Suprapubic skin (tissue), 4 donors: ENCODE measurements at regions not wholly inside any gene's neighbourhood (a gene's known extent, or its start where the extent isn't known, plus 50 kb on each side); places are given as distances from the start of the nearest gene placed in this dataset.

Source experiments
- EP300 ChIP-seq: sonication (generic); formaldehyde crosslinking; IDR thresholded peaks from one replicate; pipeline ENCODE4 v1.6.1; 2017; ENCODE audit warnings: antibody characterized with exemption
- POLR2A ChIP-seq, 2 donors: fragments of 450-650 bp; IDR thresholded peaks; one replicate each; pipeline ENCODE4 v1.6.1; 2017; ENCODE audit warnings: antibody characterized with exemption in 2 of 2, mild to moderate bottlenecking in 2 of 2, moderate library complexity in 2 of 2
- POLR2AphosphoS5 ChIP-seq, 3 donors: sonication (generic); formaldehyde crosslinking; IDR thresholded peaks; one replicate each; pipeline ENCODE4 v1.6.1; 2017; ENCODE audit warnings: antibody characterized with exemption in 3 of 3
- TF ChIP-seq, protein P1 (sequence below), 2 donors: fragments of 200-600 bp in 1 of 2; fragments of 450-650 bp in 1 of 2; sonication (generic) in 1 of 2; IDR thresholded peaks; one replicate each; pipeline ENCODE4 v1.5.1; 2016 to 2019; ENCODE audit warnings: antibody characterized with exemption in 2 of 2, mild to moderate bottlenecking in 1 of 2, moderate library complexity in 1 of 2

DNA sequence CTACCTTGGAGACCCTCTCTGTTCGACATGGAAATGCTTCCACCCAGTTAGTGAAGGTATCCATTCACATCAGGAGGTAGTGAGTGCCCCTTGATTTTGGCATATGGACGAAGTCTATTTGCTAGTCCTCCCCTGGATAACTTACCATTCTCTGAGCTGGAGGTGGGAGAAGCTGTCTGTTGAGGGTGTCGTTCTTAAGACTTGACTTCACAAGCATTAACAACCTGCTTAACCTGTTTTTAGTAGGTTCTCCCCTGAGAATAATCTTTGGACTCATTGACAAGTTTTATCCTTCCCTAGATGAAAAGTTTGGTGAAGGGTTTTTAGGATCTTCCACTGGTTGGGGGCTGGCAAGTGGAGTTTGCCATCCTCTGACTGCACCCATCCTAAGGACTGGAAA, 1053.8 kb upstream of the CNTN5 start:
- TF ChIP-seq POLR2A (IDR thresholded peaks at IDR 0.05), result no peak
- TF ChIP-seq, protein P1, sequence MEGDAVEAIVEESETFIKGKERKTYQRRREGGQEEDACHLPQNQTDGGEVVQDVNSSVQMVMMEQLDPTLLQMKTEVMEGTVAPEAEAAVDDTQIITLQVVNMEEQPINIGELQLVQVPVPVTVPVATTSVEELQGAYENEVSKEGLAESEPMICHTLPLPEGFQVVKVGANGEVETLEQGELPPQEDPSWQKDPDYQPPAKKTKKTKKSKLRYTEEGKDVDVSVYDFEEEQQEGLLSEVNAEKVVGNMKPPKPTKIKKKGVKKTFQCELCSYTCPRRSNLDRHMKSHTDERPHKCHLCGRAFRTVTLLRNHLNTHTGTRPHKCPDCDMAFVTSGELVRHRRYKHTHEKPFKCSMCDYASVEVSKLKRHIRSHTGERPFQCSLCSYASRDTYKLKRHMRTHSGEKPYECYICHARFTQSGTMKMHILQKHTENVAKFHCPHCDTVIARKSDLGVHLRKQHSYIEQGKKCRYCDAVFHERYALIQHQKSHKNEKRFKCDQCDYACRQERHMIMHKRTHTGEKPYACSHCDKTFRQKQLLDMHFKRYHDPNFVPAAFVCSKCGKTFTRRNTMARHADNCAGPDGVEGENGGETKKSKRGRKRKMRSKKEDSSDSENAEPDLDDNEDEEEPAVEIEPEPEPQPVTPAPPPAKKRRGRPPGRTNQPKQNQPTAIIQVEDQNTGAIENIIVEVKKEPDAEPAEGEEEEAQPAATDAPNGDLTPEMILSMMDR (IDR thresholded peaks at IDR 0.05), result no peak
- no peak for TF ChIP-seq EP300
- TF ChIP-seq POLR2AphosphoS5 (IDR thresholded peaks at IDR 0.05), result no peak
